ENCODE measurements at regions not wholly inside any gene's neighbourhood (a gene's known extent, or its start where the extent isn't known, plus 50 kb on each side); places are given as distances from the start of the nearest gene placed in this dataset.

DNA sequence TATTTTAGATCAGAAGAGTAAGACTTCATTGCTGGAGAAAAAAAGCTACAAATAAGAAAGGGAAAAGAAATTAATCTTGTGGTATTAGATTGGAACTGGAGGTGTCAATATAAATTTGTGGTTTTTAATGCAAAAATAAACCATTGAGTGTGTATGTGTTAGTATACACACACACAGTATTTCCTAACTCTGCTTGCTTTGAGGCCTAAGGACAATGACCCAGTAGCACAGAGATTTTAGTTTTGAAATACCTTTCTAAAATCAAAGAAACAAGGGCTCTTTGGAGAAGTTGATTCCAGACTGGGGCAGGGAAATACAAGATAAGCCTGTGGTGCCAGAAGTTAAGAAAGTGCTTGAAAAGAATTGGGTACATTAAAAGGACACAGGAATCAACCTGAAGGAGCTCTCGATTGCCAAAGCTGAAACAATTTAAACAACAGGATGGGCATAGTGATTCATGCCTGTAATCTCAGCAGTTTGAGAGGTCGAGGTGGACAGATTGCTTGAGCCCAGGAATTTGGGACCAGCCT is 84.6 kb upstream of the DTNBP1 start (continued):
- TF ChIP-seq, protein P1, sequence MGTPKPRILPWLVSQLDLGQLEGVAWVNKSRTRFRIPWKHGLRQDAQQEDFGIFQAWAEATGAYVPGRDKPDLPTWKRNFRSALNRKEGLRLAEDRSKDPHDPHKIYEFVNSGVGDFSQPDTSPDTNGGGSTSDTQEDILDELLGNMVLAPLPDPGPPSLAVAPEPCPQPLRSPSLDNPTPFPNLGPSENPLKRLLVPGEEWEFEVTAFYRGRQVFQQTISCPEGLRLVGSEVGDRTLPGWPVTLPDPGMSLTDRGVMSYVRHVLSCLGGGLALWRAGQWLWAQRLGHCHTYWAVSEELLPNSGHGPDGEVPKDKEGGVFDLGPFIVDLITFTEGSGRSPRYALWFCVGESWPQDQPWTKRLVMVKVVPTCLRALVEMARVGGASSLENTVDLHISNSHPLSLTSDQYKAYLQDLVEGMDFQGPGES (IDR thresholded peaks at IDR 0.05; ENCODE audit: low read depth, low read length) = no peak
- TF ChIP-seq, protein P2, sequence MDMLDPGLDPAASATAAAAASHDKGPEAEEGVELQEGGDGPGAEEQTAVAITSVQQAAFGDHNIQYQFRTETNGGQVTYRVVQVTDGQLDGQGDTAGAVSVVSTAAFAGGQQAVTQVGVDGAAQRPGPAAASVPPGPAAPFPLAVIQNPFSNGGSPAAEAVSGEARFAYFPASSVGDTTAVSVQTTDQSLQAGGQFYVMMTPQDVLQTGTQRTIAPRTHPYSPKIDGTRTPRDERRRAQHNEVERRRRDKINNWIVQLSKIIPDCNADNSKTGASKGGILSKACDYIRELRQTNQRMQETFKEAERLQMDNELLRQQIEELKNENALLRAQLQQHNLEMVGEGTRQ (IDR thresholded peaks at IDR 0.05; ENCODE audit: borderline replicate concordance, low read depth, low read length) = no peak
- TF ChIP-seq RFX5 (IDR thresholded peaks at IDR 0.05; ENCODE audit: low read length) (no peak), NRF1 (IDR thresholded peaks at IDR 0.05; ENCODE audit: low read depth, low read length) (no peak), FOXJ3 (CRISPR knock-in tag; IDR thresholded peaks at IDR 0.05) (no peak), GATA2 (CRISPR knock-in tag; IDR thresholded peaks at IDR 0.05) (no peak), RXRA (IDR thresholded peaks at IDR 0.05; ENCODE audit: borderline replicate concordance, low read depth) (no peak), EZH2phosphoT487 (IDR thresholded peaks at IDR 0.05; ENCODE audit: borderline replicate concordance, low read depth) (no peak)

DNA sequence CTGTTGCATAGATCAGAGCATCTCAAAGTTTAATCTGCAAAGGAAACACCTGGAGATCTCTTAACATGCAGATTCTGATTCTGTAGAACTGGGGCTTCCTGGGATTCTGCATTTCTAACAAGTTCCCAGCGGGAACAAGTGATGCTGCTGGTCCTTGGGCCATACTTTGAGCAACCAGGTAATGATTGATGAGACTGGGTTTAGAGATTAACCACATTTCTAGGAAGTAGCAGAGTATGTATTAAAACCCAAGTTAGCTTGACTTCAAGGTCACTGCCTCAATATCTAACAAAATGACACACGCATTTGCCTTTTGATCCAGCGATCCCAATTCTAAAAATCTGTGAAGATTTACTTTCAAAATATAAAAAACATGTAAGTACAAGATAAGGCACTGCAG is 83.0 kb upstream of the DTNBP1 start:
- CTCF ChIA-PET = no interaction called here
- no peaks in the 10 kb centered on the region for H3K9me2 ChIP-seq
- H3K79me2 ChIP-seq (ENCODE audit: insufficient read depth) = no peaks in the 10 kb centered on the region
- no peak for TF ChIP-seq RXRA (IDR thresholded peaks at IDR 0.05; ENCODE audit: borderline replicate concordance, low read depth)
- no peak for TF ChIP-seq GATA2 (CRISPR knock-in tag; IDR thresholded peaks at IDR 0.05)
- TF ChIP-seq EP300 (IDR thresholded peaks at IDR 0.05; ENCODE audit: borderline replicate concordance in 1 of 2, low read depth in 1 of 2, low read length in 1 of 2) = no peak
- TF ChIP-seq TAF1 (IDR thresholded peaks at IDR 0.05; ENCODE audit: borderline replicate concordance, low read depth, low read length) = no peak
- no peak for TF ChIP-seq JUND (IDR thresholded peaks at IDR 0.05)
- no peak for TF ChIP-seq FOXJ3 (CRISPR knock-in tag; IDR thresholded peaks at IDR 0.05)
- no peak for TF ChIP-seq NRF1 (IDR thresholded peaks at IDR 0.05; ENCODE audit: low read depth, low read length)
- no peak for TF ChIP-seq MEF2A (IDR thresholded peaks at IDR 0.05; ENCODE audit: borderline replicate concordance, low read depth)
- no peak for TF ChIP-seq FOXM1 (IDR thresholded peaks at IDR 0.05; ENCODE audit: low read depth)
- TF ChIP-seq ELF1 (IDR thresholded peaks at IDR 0.05) = no peak
- TF ChIP-seq, protein P2 (IDR thresholded peaks at IDR 0.05; ENCODE audit: borderline replicate concordance, low read depth, low read length) = no peak
- TF ChIP-seq EZH2phosphoT487 (IDR thresholded peaks at IDR 0.05; ENCODE audit: borderline replicate concordance, low read depth) = no peak
- no peak for TF ChIP-seq RFX5 (IDR thresholded peaks at IDR 0.05; ENCODE audit: low read length)
- no peak for TF ChIP-seq TEAD4 (IDR thresholded peaks at IDR 0.05; ENCODE audit: borderline replicate concordance, insufficient read depth)
- no peak overlapping the region for H2AFZ ChIP-seq (ENCODE audit: low read depth)
- H3K4me1 ChIP-seq (ENCODE audit: control insufficient read depth in 1 of 2, insufficient read depth in 2 of 2, low read depth in 1 of 2, low read length in 1 of 2) = no peaks in the 10 kb centered on the region
- H3K4me2 ChIP-seq = no peak overlapping the region
- POLR2A ChIA-PET = no interaction called here
- no peak overlapping the region for H3K4me3 ChIP-seq (ENCODE audit: low read depth in 2 of 2, low read length in 1 of 2)
- no peak overlapping the region for H3K27ac ChIP-seq (ENCODE audit: low read depth in 2 of 2, low read length in 1 of 2)
- H3K9ac ChIP-seq = no peak overlapping the region
- H3K36me3 ChIP-seq (replicated peaks in 1 of 2; ENCODE audit: control insufficient read depth in 1 of 2, insufficient read depth in 2 of 2, low read length in 1 of 2) = no peaks in the 10 kb centered on the region
- no peaks in the 10 kb centered on the region for H3K27me3 ChIP-seq (ENCODE audit: insufficient read depth)
- no peaks in the 10 kb centered on the region for H4K20me1 ChIP-seq (ENCODE audit: insufficient read depth)
- no peak for DNase-seq
- WGBS (ENCODE audit: low lambda C conversion rate) = 55% methylated on average over 3 of the region's 3 CpGs
- H3F3A ChIP-seq (replicated peaks; ENCODE audit: insufficient read depth) = no peaks in the 10 kb centered on the region
- no peaks in the 10 kb centered on the region for H3K9me3 ChIP-seq
